HEK293 (cell line): ENCODE measurements at regions not wholly inside any gene's neighbourhood (a gene's known extent, or its start where the extent isn't known, plus 50 kb on each side); places are given as distances from the start of the nearest gene placed in this dataset.

Source experiments
- CTCF ChIA-PET: fragments of 350-600 bp; formaldehyde crosslinking; extraction: SDS; loops from one replicate; lab custom pipeline; 2021; ENCODE audit warnings: antibody characterized with exemption; lab: Yijun Ruan, JAX
- POLR2A ChIA-PET: fragments of 300-600 bp; formaldehyde crosslinking; extraction: SDS; loops from one replicate; lab custom pipeline; 2020; ENCODE audit warnings: antibody characterized with exemption, inconsistent platforms; lab: Yijun Ruan, JAX
- H3K27ac ChIP-seq: fragments of 200-500 bp; sonication (Bioruptor generic); 2 replicates; pipeline ENCODE4 v1.5.1; 2014; ENCODE audit warnings: low read depth, low read length, control low read depth, inconsistent platforms; ENCODE audit errors: extremely low read depth
- H3K36me3 ChIP-seq, 2 experiments: fragments of 200-500 bp in 1 of 2; sonication (Bioruptor generic) in 1 of 2; 1 replicate in 1 of 2; 2 replicates in 1 of 2; pipeline ENCODE4 v1.5.1; 2014 to 2017; ENCODE audit warnings: inconsistent platforms in 2 of 2, low read length in 2 of 2; ENCODE audit not compliant: control insufficient read depth in 2 of 2, insufficient read depth in 1 of 2
- H3K4me1 ChIP-seq: fragments of 200-500 bp; sonication (Bioruptor generic); 2 replicates; pipeline ENCODE4 v1.5.1; 2014; ENCODE audit warnings: mild to moderate bottlenecking, low read length, inconsistent platforms; ENCODE audit not compliant: control insufficient read depth, insufficient read depth
- H3K4me3 ChIP-seq: 2 replicates; pipeline ENCODE4 v1.5.1; 2011; ENCODE audit warnings: low read depth, mild to moderate bottlenecking, control low read depth, low read length, moderate library complexity
- H3K9me3 ChIP-seq: fragments of 200-500 bp; sonication (Bioruptor generic); 2 replicates; pipeline ENCODE4 v1.5.1; 2014; ENCODE audit warnings: low read depth, low read length, inconsistent platforms; ENCODE audit not compliant: control insufficient read depth, insufficient read depth
- GLIS2 ChIP-seq: fragments of 450-650 bp; formaldehyde crosslinking; IDR thresholded peaks from 2 replicates; pipeline ENCODE4 v1.5.1; 2016; ENCODE audit warnings: missing biosample characterization, missing genetic modification characterization
- HOXA7 ChIP-seq: sonication (generic); formaldehyde crosslinking; IDR thresholded peaks from 2 replicates; pipeline ENCODE4 v1.8.1; 2022; ENCODE audit warnings: missing genetic modification reagents, borderline replicate concordance
- HOXC10 ChIP-seq: sonication (generic); formaldehyde crosslinking; IDR thresholded peaks from 2 replicates; pipeline ENCODE4 v1.8.1; 2023; ENCODE audit warnings: mild to moderate bottlenecking, missing genetic modification reagents
- RBAK ChIP-seq: fragments of 450-650 bp; formaldehyde crosslinking; IDR thresholded peaks from 2 replicates; pipeline ENCODE4 v1.5.1; 2016; ENCODE audit warnings: missing biosample characterization, missing genetic modification characterization
- TCF7L2 ChIP-seq: IDR thresholded peaks from 2 replicates; pipeline ENCODE4 v1.6.1; 2011; ENCODE audit warnings: low read depth, mild to moderate bottlenecking, inconsistent platforms, low read length, moderate library complexity, borderline replicate concordance
- ZBTB49 ChIP-seq: fragments of 450-650 bp; formaldehyde crosslinking; IDR thresholded peaks from 2 replicates; pipeline ENCODE4 v1.5.1; 2016; ENCODE audit warnings: missing biosample characterization, missing genetic modification characterization, low read depth
- ZFHX2 ChIP-seq: fragments of 450-650 bp; formaldehyde crosslinking; conservative IDR thresholded peaks from 2 replicates; pipeline ENCODE4 v1.5.1; 2016; ENCODE audit warnings: missing biosample characterization, missing genetic modification characterization
- ZFP37 ChIP-seq: fragments of 450-650 bp; formaldehyde crosslinking; IDR thresholded peaks from 2 replicates; pipeline ENCODE4 v1.5.1; 2016; ENCODE audit warnings: missing biosample characterization, missing genetic modification characterization
- ZNF223 ChIP-seq: fragments of 450-650 bp; formaldehyde crosslinking; IDR thresholded peaks from 2 replicates; pipeline ENCODE4 v1.5.1; 2016; ENCODE audit warnings: missing biosample characterization, missing genetic modification characterization
- ZNF239 ChIP-seq: fragments of 450-650 bp; formaldehyde crosslinking; IDR thresholded peaks from 2 replicates; pipeline ENCODE4 v1.5.1; 2016; ENCODE audit warnings: missing biosample characterization, missing genetic modification characterization
- ZNF248 ChIP-seq: fragments of 450-650 bp; formaldehyde crosslinking; IDR thresholded peaks from 2 replicates; pipeline ENCODE4 v1.5.1; 2017; ENCODE audit warnings: missing biosample characterization, missing genetic modification characterization
- ZNF280D ChIP-seq: fragments of 450-650 bp; formaldehyde crosslinking; IDR thresholded peaks from 2 replicates; pipeline ENCODE4 v1.5.1; 2016; ENCODE audit warnings: missing biosample characterization, missing genetic modification characterization
- ZNF354C ChIP-seq: fragments of 450-650 bp; formaldehyde crosslinking; IDR thresholded peaks from 2 replicates; pipeline ENCODE4 v1.5.1; 2016; ENCODE audit warnings: missing biosample characterization, missing genetic modification characterization, low read depth, borderline replicate concordance
- ZNF362 ChIP-seq: fragments of 450-650 bp; formaldehyde crosslinking; IDR thresholded peaks from 2 replicates; pipeline ENCODE4 v1.5.1; 2016; ENCODE audit warnings: missing biosample characterization, missing genetic modification characterization
- ZNF366 ChIP-seq: fragments of 450-650 bp; formaldehyde crosslinking; conservative IDR thresholded peaks from 2 replicates; pipeline ENCODE4 v1.5.1; 2016; ENCODE audit warnings: missing biosample characterization, missing genetic modification characterization
- ZNF398 ChIP-seq: fragments of 450-650 bp; formaldehyde crosslinking; IDR thresholded peaks from 2 replicates; pipeline ENCODE4 v1.5.1; 2017; ENCODE audit warnings: missing biosample characterization, missing genetic modification characterization
- ZNF548 ChIP-seq: fragments of 450-650 bp; formaldehyde crosslinking; IDR thresholded peaks from 2 replicates; pipeline ENCODE4 v1.5.1; 2016; ENCODE audit warnings: missing biosample characterization, missing genetic modification characterization
- ZNF596 ChIP-seq: fragments of 450-650 bp; IDR thresholded peaks from 2 replicates; pipeline ENCODE4 v1.5.0; 2018; ENCODE audit warnings: missing biosample characterization, mild to moderate bottlenecking, missing genetic modification characterization, moderate library complexity
- ZNF639 ChIP-seq: fragments of 450-650 bp; formaldehyde crosslinking; IDR thresholded peaks from 2 replicates; pipeline ENCODE4 v1.5.1; 2016; ENCODE audit warnings: missing biosample characterization, missing genetic modification characterization
- ZNF707 ChIP-seq: fragments of 450-650 bp; formaldehyde crosslinking; IDR thresholded peaks from 2 replicates; pipeline ENCODE4 v1.5.1; 2016; ENCODE audit warnings: missing biosample characterization, missing genetic modification characterization
- ZNF776 ChIP-seq: fragments of 450-650 bp; formaldehyde crosslinking; IDR thresholded peaks from 2 replicates; pipeline ENCODE4 v1.5.0; 2017; ENCODE audit warnings: missing biosample characterization, missing genetic modification characterization, borderline replicate concordance
- ZNF777 ChIP-seq: fragments of 450-650 bp; formaldehyde crosslinking; IDR thresholded peaks from 2 replicates; pipeline ENCODE4 v1.5.1; 2017; ENCODE audit warnings: missing biosample characterization, missing genetic modification characterization, borderline replicate concordance

- Histone ChIP-seq H3K36me3 (no peaks in the 10 kb centered on the region), H3K4me1 (no peaks in the 10 kb centered on the region), H3K9me3 (no peaks in the 10 kb centered on the region), H3K4me3 (no peak overlapping the region), H3K27ac (no peak overlapping the region)
- ChIA-PET CTCF (interaction anchor here (2.7 kb wide), 1 partner anchor 14 kb away, joined by 15 read pairs; no protein-coding TSS in a partner anchor), POLR2A (no interaction called here)
- TF ChIP-seq ZFHX2 (no peak), ZNF776 (no peak), ZNF548 (tag by site-specific recombination) (no peak), RBAK (tag by site-specific recombination) (no peak), ZNF248 (tag by site-specific recombination) (no peak), ZNF280D (tag by site-specific recombination) (no peak), ZNF239 (no peak), ZNF639 (no peak), ZNF777 (no peak), ZBTB49 (tag by site-specific recombination) (no peak), ZNF366 (no peak), HOXC10 (no peak), ZNF596 (tag by site-specific recombination) (no peak), ZNF362 (tag by site-specific recombination) (no peak)
These were observed 158.9 kb upstream of the GGTLC1 start for GRCh38 chr20:24147479-24147878.

GRCh38 chr20:24146231-24146634 is 157.7 kb upstream of the GGTLC1 start:
- TF ChIP-seq HOXA7 (no peak), ZNF707 (tag by site-specific recombination) (no peak), ZFP37 (tag by site-specific recombination) (no peak), TCF7L2 (no peak), ZNF223 (tag by site-specific recombination) (no peak), GLIS2 (tag by site-specific recombination) (no peak), ZNF354C (tag by site-specific recombination) (no peak), ZNF398 (tag by site-specific recombination) (no peak)
- no peaks in the 10 kb centered on the region for H3K9me3 ChIP-seq
- ChIA-PET POLR2A (no interaction called here), CTCF (no interaction called here)
- H3K27ac ChIP-seq, result no peak overlapping the region
- no peaks in the 10 kb centered on the region for H3K4me1 ChIP-seq
- H3K4me3 ChIP-seq, result no peak overlapping the region
- H3K36me3 ChIP-seq, result no peaks in the 10 kb centered on the region
